ENCODE measurements at regions not wholly inside any gene's neighbourhood (a gene's known extent, or its start where the extent isn't known, plus 50 kb on each side); places are given as distances from the start of the nearest gene placed in this dataset.
"Not testable (repeated sequence)": the region's sequence is repeated elsewhere in the genome, so short reads cannot be mapped to it uniquely, and the experiment has no call there.

DNA sequence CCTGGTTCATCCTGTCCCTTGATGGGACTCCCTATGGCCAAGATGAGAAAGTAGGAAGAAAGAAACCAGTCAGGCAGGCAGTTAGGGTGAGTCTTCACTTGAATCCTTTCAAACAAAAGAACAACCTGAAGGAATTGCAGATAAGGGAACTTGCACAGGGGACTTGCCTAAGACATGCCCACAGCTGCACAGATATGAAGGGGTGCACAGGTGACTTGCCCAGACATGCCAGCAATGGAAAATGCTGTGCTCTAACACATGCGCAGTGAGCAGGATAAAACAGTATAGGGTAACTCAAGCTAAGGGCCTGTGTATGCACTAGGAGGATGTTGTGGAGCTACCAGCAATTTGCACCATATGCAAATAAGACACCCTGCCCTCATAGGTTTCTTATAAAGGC, 404.6 kb upstream of the USP9Y start:
- H3K27ac ChIP-seq: no peak overlapping the region
- no CpG with 5 or more reads among the region's 1 CpG for WGBS, 2 donors (ENCODE audit: low coverage in 1 of 2)
- in situ Hi-C loops (cut with MboI; ENCODE audit: low pct_ligation_motif_present in 1 of 4, low pct_unique_long_range_greater_than_20kb in 1 of 4, low sequenced_read_pairs in 3 of 4): loop anchor here in 1 of 4 donors (25.0 kb wide), 1 partner anchor 109 kb away; no protein-coding TSS in a partner anchor
- DNase-seq: no peak
- no peaks in the 10 kb centered on the region for H3K36me3 ChIP-seq
- peaks cover 0 to 6% (median 0%) of the 10 kb centered on the region in 4 donors for H3K4me1 ChIP-seq
- no peak overlapping the region for H3K4me3 ChIP-seq
- H3K9me3 ChIP-seq: no peaks in the 10 kb centered on the region
- TF ChIP-seq, protein P1, sequence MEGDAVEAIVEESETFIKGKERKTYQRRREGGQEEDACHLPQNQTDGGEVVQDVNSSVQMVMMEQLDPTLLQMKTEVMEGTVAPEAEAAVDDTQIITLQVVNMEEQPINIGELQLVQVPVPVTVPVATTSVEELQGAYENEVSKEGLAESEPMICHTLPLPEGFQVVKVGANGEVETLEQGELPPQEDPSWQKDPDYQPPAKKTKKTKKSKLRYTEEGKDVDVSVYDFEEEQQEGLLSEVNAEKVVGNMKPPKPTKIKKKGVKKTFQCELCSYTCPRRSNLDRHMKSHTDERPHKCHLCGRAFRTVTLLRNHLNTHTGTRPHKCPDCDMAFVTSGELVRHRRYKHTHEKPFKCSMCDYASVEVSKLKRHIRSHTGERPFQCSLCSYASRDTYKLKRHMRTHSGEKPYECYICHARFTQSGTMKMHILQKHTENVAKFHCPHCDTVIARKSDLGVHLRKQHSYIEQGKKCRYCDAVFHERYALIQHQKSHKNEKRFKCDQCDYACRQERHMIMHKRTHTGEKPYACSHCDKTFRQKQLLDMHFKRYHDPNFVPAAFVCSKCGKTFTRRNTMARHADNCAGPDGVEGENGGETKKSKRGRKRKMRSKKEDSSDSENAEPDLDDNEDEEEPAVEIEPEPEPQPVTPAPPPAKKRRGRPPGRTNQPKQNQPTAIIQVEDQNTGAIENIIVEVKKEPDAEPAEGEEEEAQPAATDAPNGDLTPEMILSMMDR (IDR thresholded peaks at IDR 0.05): no peak
- TF ChIP-seq EP300 (IDR thresholded peaks at IDR 0.05; ENCODE audit: low read depth) (no peak), POLR2A (IDR thresholded peaks at IDR 0.05) (no peak), POLR2AphosphoS5 (IDR thresholded peaks at IDR 0.05) (no peak)
- H3K27me3 ChIP-seq: no peaks in the 10 kb centered on the region
- intact Hi-C loops (cut with DNase I; ENCODE audit: low total_unique reads): no loop called here

DNA sequence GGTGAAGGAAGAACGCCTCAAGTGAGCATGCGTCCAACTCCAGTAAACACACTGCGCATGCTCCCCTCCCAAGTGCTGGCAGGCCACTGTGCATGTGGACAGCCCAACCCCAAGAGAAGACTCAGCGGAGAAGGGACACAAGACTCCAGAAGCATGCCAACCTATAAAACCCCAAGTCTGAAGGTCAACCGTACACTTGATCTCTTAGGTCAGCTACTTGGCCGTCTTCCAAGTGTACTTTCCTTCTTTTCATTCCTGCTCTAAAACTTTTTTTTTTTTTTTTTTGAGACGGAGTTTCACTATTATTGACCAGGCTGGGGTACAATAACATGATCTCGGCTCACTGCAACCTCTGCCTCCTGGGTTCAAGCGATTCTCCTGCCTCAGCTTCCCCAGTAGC, 401.2 kb upstream of the USP9Y start:
- intact Hi-C loops (cut with DNase I; ENCODE audit: low total_unique reads); H3K27ac ChIP-seq; H3K4me1 ChIP-seq; H3K4me3 ChIP-seq; H3K36me3 ChIP-seq; H3K27me3 ChIP-seq; H3K9me3 ChIP-seq: not testable (repeated sequence)
- no CpG with 5 or more reads among the region's 9 CpGs for WGBS, 2 donors (ENCODE audit: low coverage in 1 of 2)
- in situ Hi-C loops (cut with MboI; ENCODE audit: low pct_ligation_motif_present in 1 of 4, low pct_unique_long_range_greater_than_20kb in 1 of 4, low sequenced_read_pairs in 3 of 4): loop anchor here in 1 of 4 donors (25.0 kb wide), 1 partner anchor 112 kb away; no protein-coding TSS in a partner anchor
- DNase-seq: peak; percentile 7

DNA sequence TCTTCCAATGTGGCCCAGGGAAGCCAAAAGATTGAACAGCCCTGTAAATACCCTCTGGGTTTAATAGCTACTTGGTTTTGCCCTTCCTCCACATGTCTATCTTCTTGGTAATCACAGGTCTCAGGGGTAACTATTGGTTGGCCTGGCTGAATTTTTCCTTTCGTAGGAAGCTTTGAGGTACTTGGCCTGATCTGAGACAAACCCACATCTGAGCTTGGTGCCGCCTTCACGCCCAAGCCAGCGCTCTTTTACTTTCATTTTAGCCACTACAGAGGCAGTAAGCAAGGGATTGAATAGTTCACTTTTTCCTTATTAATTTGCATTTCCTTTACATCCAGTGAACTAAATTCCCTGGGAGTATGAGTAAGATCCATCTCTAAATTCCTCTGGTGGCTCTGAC, 397.6 kb upstream of the USP9Y start:
- Histone ChIP-seq H3K27ac (no peak overlapping the region), H3K27me3 (no peaks in the 10 kb centered on the region), H3K9me3 (no peaks in the 10 kb centered on the region), H3K4me3 (no peak overlapping the region), H3K4me1 (peaks cover 0 to 6% (median 0%) of the 10 kb centered on the region in 4 donors), H3K36me3 (no peaks in the 10 kb centered on the region)
- whole genome bisulfite sequencing, 2 donors (ENCODE audit: low coverage in 1 of 2): no CpG with 5 or more reads among the region's 4 CpGs
- intact Hi-C loops (cut with DNase I; ENCODE audit: low total_unique reads): no loop called here
- TF ChIP-seq EP300 (IDR thresholded peaks at IDR 0.05; ENCODE audit: low read depth) (no peak), POLR2A (IDR thresholded peaks at IDR 0.05) (no peak), POLR2AphosphoS5 (IDR thresholded peaks at IDR 0.05) (no peak)
- TF ChIP-seq, protein P1 (IDR thresholded peaks at IDR 0.05): no peak
- DNase-seq: no peak
- in situ Hi-C loops (cut with MboI; ENCODE audit: low pct_ligation_motif_present in 1 of 4, low pct_unique_long_range_greater_than_20kb in 1 of 4, low sequenced_read_pairs in 3 of 4): no loop called here

DNA sequence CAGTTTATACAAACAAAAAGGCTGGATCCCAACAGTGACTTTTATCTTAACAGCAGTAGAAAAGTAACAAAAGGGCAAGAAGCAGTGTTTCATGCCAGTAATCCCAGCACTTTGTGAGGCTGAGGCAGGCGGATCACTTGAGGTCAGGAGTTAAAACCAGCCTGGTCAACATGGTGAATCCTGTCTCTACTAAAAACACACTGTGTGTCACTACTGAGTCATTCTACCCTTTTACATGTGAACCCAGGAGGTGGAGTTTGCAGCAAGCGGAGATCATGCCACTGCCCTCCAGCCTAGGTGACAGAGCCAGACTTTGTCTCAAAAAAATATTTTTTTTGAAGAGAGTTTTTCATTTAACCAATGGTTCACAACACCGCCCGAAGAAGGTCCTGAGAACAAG, 395.6 kb upstream of the USP9Y start:
- intact Hi-C loops (cut with DNase I; ENCODE audit: low total_unique reads): no loop called here

More for the DNA sequence above, 395.6 kb upstream of the USP9Y start:
- in situ Hi-C loops (cut with MboI; ENCODE audit: low pct_ligation_motif_present in 1 of 4, low pct_unique_long_range_greater_than_20kb in 1 of 4, low sequenced_read_pairs in 3 of 4): no loop called here
- Histone ChIP-seq H3K27me3 (no peaks in the 10 kb centered on the region), H3K4me3 (no peak overlapping the region), H3K9me3 (no peaks in the 10 kb centered on the region), H3K4me1 (no peaks in the 10 kb centered on the region), H3K27ac (no peak overlapping the region), H3K36me3 (no peaks in the 10 kb centered on the region)
- no peak for DNase-seq
- TF ChIP-seq POLR2A (IDR thresholded peaks at IDR 0.05) (no peak), EP300 (IDR thresholded peaks at IDR 0.05; ENCODE audit: low read depth) (no peak), POLR2AphosphoS5 (IDR thresholded peaks at IDR 0.05) (no peak)
- TF ChIP-seq, protein P1 (IDR thresholded peaks at IDR 0.05): no peak
- no CpG with 5 or more reads among the region's 4 CpGs for WGBS, 2 donors (ENCODE audit: low coverage in 1 of 2)

Data from transverse colon (tissue), 4 donors.